CD4-positive, alpha-beta T cell (primary cell): ENCODE measurements at regions not wholly inside any gene's neighbourhood (a gene's known extent, or its start where the extent isn't known, plus 50 kb on each side); places are given as distances from the start of the nearest gene placed in this dataset.

Source experiments
- ATAC-seq: fragments of 200-7000 bp; cut with Tn5 transposase; one replicate; pipeline ENCODE4 v1.10.0; 2022; ENCODE audit warnings: mild to moderate bottlenecking; ENCODE audit not compliant: poor library complexity
- CTCF ChIA-PET: fragments of 350-600 bp; sonication (Branson Sonifier 250); formaldehyde crosslinking; loops from one replicate; lab custom pipeline; 2021; ENCODE audit warnings: antibody characterized with exemption, inconsistent platforms; lab: Charles Lee
- POLR2A ChIA-PET: fragments of 350-600 bp; sonication (Branson Sonifier 250); formaldehyde crosslinking; loops from one replicate; lab custom pipeline; 2021; ENCODE audit warnings: antibody characterized with exemption, inconsistent platforms; lab: Charles Lee
- DNase-seq, 14 experiments: peaks; one replicate each; pipeline ENCODE4 v3.0.0-alpha.2; 2013 to 2020; ENCODE audit warnings: mixed read lengths in 2 of 14
- H3K27ac ChIP-seq, 2 donors: one replicate each; pipeline versions ENCODE4 v1.5.1 to v1.7.0; 2013; ENCODE audit warnings: low read length in 2 of 2, low read depth in 1 of 2, mild to moderate bottlenecking in 1 of 2
- H3K27me3 ChIP-seq, 2 experiments: 1 replicate in 1 of 2; 2 replicates in 1 of 2; pipeline versions ENCODE4 v1.6.1 to v1.7.0; 2013; ENCODE audit warnings: low read length in 2 of 2, control low read depth in 1 of 2, mild to moderate bottlenecking in 1 of 2, moderate library complexity in 1 of 2; ENCODE audit not compliant: insufficient read depth in 2 of 2, control insufficient read depth in 1 of 2
- H3K36me3 ChIP-seq: one replicate; pipeline ENCODE4 v1.6.1; 2013; ENCODE audit warnings: low read length, control low read depth; ENCODE audit not compliant: insufficient read depth
- H3K4me1 ChIP-seq: one replicate; pipeline ENCODE4 v1.6.1; 2013; ENCODE audit warnings: low read length, control low read depth; ENCODE audit not compliant: insufficient read depth
- H3K4me3 ChIP-seq: one replicate; pipeline ENCODE4 v1.5.1; 2013; ENCODE audit warnings: mild to moderate bottlenecking, low read length, moderate library complexity
- H3K9me3 ChIP-seq, 2 experiments: 1 replicate in 1 of 2; 2 replicates in 1 of 2; pipeline versions ENCODE4 v1.6.1 to v1.7.0; 2013; ENCODE audit warnings: low read length in 2 of 2, mild to moderate bottlenecking in 2 of 2, control low read depth in 1 of 2, moderate library complexity in 1 of 2; ENCODE audit not compliant: control insufficient read depth in 1 of 2, insufficient read depth in 1 of 2
- H3K27ac Mint-ChIP-seq: one replicate; pipeline ENCODE4 v1.8.0; 2020; ENCODE audit warnings: mixed read lengths
- H3K27me3 Mint-ChIP-seq: one replicate; pipeline ENCODE4 v1.8.0; 2021; ENCODE audit warnings: mixed read lengths
- H3K36me3 Mint-ChIP-seq: one replicate; pipeline ENCODE4 v1.8.0; 2021; ENCODE audit warnings: low read depth, mixed read lengths
- H3K4me1 Mint-ChIP-seq: one replicate; pipeline ENCODE4 v1.8.0; 2021; ENCODE audit warnings: low read depth, mixed read lengths
- H3K4me3 Mint-ChIP-seq: one replicate; pipeline ENCODE4 v1.8.0; 2020; ENCODE audit warnings: mild to moderate bottlenecking, mixed read lengths
- H3K9me3 Mint-ChIP-seq: one replicate; pipeline ENCODE4 v1.8.0; 2020; ENCODE audit warnings: mixed read lengths
- intact Hi-C, 2 experiments: fragments of 100-400 bp; cut with DNase I in 1 of 2; cut with micrococcal nuclease in 1 of 2; formaldehyde crosslinking; loops; one replicate each; pipeline versions ENCODE4 v1.15.1 to v1.9.0; 2023 to 2025; cut with DNase I, micrococcal nuclease
- TF ChIP-seq, protein P1 (sequence below): fragments of 200-600 bp; IDR thresholded peaks from one replicate; pipeline ENCODE4 v1.8.0; 2022; ENCODE audit warnings: antibody characterized with exemption, mild to moderate bottlenecking

DNA sequence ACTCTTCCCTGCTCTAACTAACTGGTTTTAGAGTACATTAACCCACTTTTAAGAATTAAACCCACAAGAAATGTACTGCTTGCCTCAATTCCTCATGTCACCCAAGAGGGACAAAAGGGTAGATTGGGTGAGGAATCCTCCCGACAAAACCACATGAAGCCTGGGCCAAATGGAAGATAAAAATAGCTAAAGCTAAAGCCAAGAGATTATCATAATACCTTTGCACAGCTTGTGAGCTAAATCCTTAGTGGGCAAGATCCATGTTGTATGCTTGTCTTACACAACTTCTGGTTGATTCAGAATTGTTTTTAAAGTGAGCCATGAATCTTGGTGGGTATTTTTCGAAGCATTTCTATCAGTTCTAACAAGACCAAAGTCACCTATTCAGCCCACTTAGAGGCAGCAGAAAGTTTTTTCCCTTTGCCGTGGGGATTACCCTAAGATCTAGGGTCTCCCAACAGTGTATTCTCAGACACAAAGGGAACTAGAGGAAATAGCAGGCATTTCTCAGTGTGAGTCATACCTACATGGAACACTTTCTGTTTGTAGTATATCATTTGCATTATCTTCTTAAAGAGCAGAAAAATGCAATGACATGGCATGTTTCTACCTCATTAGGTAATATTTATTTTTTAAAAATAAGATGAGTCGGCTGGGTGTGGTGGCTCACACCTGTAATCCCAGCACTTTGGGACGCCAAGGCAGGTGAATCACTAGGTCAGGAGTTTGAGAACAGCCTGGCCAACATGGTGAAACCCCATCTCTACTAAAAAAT, 616.6 kb downstream of the KCNH5 start:
- no peaks in the 10 kb centered on the region for H3K4me1 Mint-ChIP-seq
- no peak overlapping the region for H3K4me3 Mint-ChIP-seq
- Histone ChIP-seq H3K4me1 (no peaks in the 10 kb centered on the region), H3K27me3 (no peaks in the 10 kb centered on the region), H3K9me3 (peaks cover 4 to 20% of the 10 kb centered on the region in 2 experiments), H3K27ac (no peak overlapping the region), H3K4me3 (no peak overlapping the region), H3K36me3 (no peaks in the 10 kb centered on the region)
- H3K9me3 Mint-ChIP-seq: peaks cover 15% of the 10 kb centered on the region
- no peaks in the 10 kb centered on the region for H3K27me3 Mint-ChIP-seq
- intact Hi-C loops: no loop called here
- DNase-seq: no peak
- ChIA-PET POLR2A (no interaction called here), CTCF (no interaction called here)
- no peak for ATAC-seq
- H3K27ac Mint-ChIP-seq: no peak overlapping the region
- no peaks in the 10 kb centered on the region for H3K36me3 Mint-ChIP-seq
- TF ChIP-seq, protein P1, sequence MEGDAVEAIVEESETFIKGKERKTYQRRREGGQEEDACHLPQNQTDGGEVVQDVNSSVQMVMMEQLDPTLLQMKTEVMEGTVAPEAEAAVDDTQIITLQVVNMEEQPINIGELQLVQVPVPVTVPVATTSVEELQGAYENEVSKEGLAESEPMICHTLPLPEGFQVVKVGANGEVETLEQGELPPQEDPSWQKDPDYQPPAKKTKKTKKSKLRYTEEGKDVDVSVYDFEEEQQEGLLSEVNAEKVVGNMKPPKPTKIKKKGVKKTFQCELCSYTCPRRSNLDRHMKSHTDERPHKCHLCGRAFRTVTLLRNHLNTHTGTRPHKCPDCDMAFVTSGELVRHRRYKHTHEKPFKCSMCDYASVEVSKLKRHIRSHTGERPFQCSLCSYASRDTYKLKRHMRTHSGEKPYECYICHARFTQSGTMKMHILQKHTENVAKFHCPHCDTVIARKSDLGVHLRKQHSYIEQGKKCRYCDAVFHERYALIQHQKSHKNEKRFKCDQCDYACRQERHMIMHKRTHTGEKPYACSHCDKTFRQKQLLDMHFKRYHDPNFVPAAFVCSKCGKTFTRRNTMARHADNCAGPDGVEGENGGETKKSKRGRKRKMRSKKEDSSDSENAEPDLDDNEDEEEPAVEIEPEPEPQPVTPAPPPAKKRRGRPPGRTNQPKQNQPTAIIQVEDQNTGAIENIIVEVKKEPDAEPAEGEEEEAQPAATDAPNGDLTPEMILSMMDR: no peak

- DNase-seq: no peak
- H3K4me1 ChIP-seq: no peaks in the 10 kb centered on the region
- no peaks in the 10 kb centered on the region for H3K4me1 Mint-ChIP-seq
- H3K4me3 Mint-ChIP-seq: no peak overlapping the region
- CTCF ChIA-PET: no interaction called here
- H3K27me3 Mint-ChIP-seq: no peaks in the 10 kb centered on the region
- no peak overlapping the region for H3K27ac ChIP-seq
- ATAC-seq: no peak
- TF ChIP-seq, protein P1: no peak
- intact Hi-C loops: no loop called here
- H3K36me3 Mint-ChIP-seq: no peaks in the 10 kb centered on the region
- H3K27me3 ChIP-seq: no peaks in the 10 kb centered on the region
- H3K9me3 ChIP-seq: peaks cover 8 to 22% of the 10 kb centered on the region in 2 experiments
- H3K4me3 ChIP-seq: no peak overlapping the region
- POLR2A ChIA-PET: no interaction called here
- peaks cover 16% of the 10 kb centered on the region for H3K9me3 Mint-ChIP-seq
- H3K27ac Mint-ChIP-seq: no peak overlapping the region
- H3K36me3 ChIP-seq: no peaks in the 10 kb centered on the region
Observed at GRCh38 chr14:62429683-62430082, 615.6 kb downstream of the KCNH5 start.

GRCh38 chr14:62431496-62431895, 613.8 kb downstream of the KCNH5 start:
- Mint-ChIP-seq H3K27me3 (no peaks in the 10 kb centered on the region), H3K27ac (no peak overlapping the region), H3K4me3 (no peak overlapping the region), H3K36me3 (no peaks in the 10 kb centered on the region), H3K9me3 (peaks cover 13% of the 10 kb centered on the region), H3K4me1 (no peaks in the 10 kb centered on the region)
- H3K27ac ChIP-seq: no peak overlapping the region
- intact Hi-C loops: no loop called here
- CTCF ChIA-PET: no interaction called here
- no peaks in the 10 kb centered on the region for H3K27me3 ChIP-seq
- no peak overlapping the region for H3K4me3 ChIP-seq
- POLR2A ChIA-PET: no interaction called here
- H3K9me3 ChIP-seq: peaks cover 7 to 22% of the 10 kb centered on the region in 2 experiments
- no peaks in the 10 kb centered on the region for H3K4me1 ChIP-seq
- TF ChIP-seq, protein P1: no peak
- no peaks in the 10 kb centered on the region for H3K36me3 ChIP-seq
- DNase-seq: no peak
- ATAC-seq: no peak
